CD4-positive, alpha-beta T cell (primary cell): ENCODE measurements at regions not wholly inside any gene's neighbourhood (a gene's known extent, or its start where the extent isn't known, plus 50 kb on each side); places are given as distances from the start of the nearest gene placed in this dataset.
"Not testable (repeated sequence)": the region's sequence is repeated elsewhere in the genome, so short reads cannot be mapped to it uniquely, and the experiment has no call there.

ENCODE experiments used
- ATAC-seq: fragments of 200-7000 bp; cut with Tn5 transposase; one replicate; pipeline ENCODE4 v1.10.0; 2022; ENCODE audit warnings: mild to moderate bottlenecking; ENCODE audit not compliant: poor library complexity
- CTCF ChIA-PET: fragments of 350-600 bp; sonication (Branson Sonifier 250); formaldehyde crosslinking; loops from one replicate; lab custom pipeline; 2021; ENCODE audit warnings: antibody characterized with exemption, inconsistent platforms; lab: Charles Lee
- POLR2A ChIA-PET: fragments of 350-600 bp; sonication (Branson Sonifier 250); formaldehyde crosslinking; loops from one replicate; lab custom pipeline; 2021; ENCODE audit warnings: antibody characterized with exemption, inconsistent platforms; lab: Charles Lee
- DNase-seq, 14 experiments: peaks; one replicate each; pipeline ENCODE4 v3.0.0-alpha.2; 2013 to 2020; ENCODE audit warnings: mixed read lengths in 2 of 14
- H3K27ac ChIP-seq, 2 donors: one replicate each; pipeline versions ENCODE4 v1.5.1 to v1.7.0; 2013; ENCODE audit warnings: low read length in 2 of 2, low read depth in 1 of 2, mild to moderate bottlenecking in 1 of 2
- H3K27me3 ChIP-seq, 2 experiments: 1 replicate in 1 of 2; 2 replicates in 1 of 2; pipeline versions ENCODE4 v1.6.1 to v1.7.0; 2013; ENCODE audit warnings: low read length in 2 of 2, control low read depth in 1 of 2, mild to moderate bottlenecking in 1 of 2, moderate library complexity in 1 of 2; ENCODE audit not compliant: insufficient read depth in 2 of 2, control insufficient read depth in 1 of 2
- H3K36me3 ChIP-seq: one replicate; pipeline ENCODE4 v1.6.1; 2013; ENCODE audit warnings: low read length, control low read depth; ENCODE audit not compliant: insufficient read depth
- H3K4me1 ChIP-seq: one replicate; pipeline ENCODE4 v1.6.1; 2013; ENCODE audit warnings: low read length, control low read depth; ENCODE audit not compliant: insufficient read depth
- H3K4me3 ChIP-seq: one replicate; pipeline ENCODE4 v1.5.1; 2013; ENCODE audit warnings: mild to moderate bottlenecking, low read length, moderate library complexity
- H3K9me3 ChIP-seq, 2 experiments: 1 replicate in 1 of 2; 2 replicates in 1 of 2; pipeline versions ENCODE4 v1.6.1 to v1.7.0; 2013; ENCODE audit warnings: low read length in 2 of 2, mild to moderate bottlenecking in 2 of 2, control low read depth in 1 of 2, moderate library complexity in 1 of 2; ENCODE audit not compliant: control insufficient read depth in 1 of 2, insufficient read depth in 1 of 2
- H3K27ac Mint-ChIP-seq: one replicate; pipeline ENCODE4 v1.8.0; 2020; ENCODE audit warnings: mixed read lengths
- H3K27me3 Mint-ChIP-seq: one replicate; pipeline ENCODE4 v1.8.0; 2021; ENCODE audit warnings: mixed read lengths
- H3K36me3 Mint-ChIP-seq: one replicate; pipeline ENCODE4 v1.8.0; 2021; ENCODE audit warnings: low read depth, mixed read lengths
- H3K4me1 Mint-ChIP-seq: one replicate; pipeline ENCODE4 v1.8.0; 2021; ENCODE audit warnings: low read depth, mixed read lengths
- H3K4me3 Mint-ChIP-seq: one replicate; pipeline ENCODE4 v1.8.0; 2020; ENCODE audit warnings: mild to moderate bottlenecking, mixed read lengths
- H3K9me3 Mint-ChIP-seq: one replicate; pipeline ENCODE4 v1.8.0; 2020; ENCODE audit warnings: mixed read lengths
- intact Hi-C, 2 experiments: fragments of 100-400 bp; cut with DNase I in 1 of 2; cut with micrococcal nuclease in 1 of 2; formaldehyde crosslinking; loops; one replicate each; pipeline versions ENCODE4 v1.15.1 to v1.9.0; 2023 to 2025; cut with DNase I, micrococcal nuclease
- TF ChIP-seq, protein P1 (sequence below): fragments of 200-600 bp; IDR thresholded peaks from one replicate; pipeline ENCODE4 v1.8.0; 2022; ENCODE audit warnings: antibody characterized with exemption, mild to moderate bottlenecking

DNA sequence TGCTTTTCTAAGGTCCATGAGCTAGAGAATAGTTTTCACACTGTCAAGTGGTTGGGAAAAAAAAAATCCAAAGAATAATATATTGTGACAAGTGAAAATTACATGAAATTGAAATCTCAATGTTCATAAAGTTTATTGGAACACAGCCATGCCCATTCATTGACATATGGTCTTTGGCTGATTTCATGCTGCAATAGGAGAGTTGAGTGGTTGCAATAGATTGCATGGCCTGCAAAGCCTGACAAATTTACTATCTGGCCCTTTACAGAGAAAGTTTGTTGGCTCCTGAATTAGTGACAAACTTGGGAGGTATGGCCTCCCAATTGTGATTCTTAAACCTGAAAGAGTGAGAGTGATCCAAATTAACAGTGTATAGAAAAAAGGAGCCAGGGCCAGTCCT, 115.5 kb upstream of the FAM9C start:
- POLR2A ChIA-PET, result no interaction called here
- CTCF ChIA-PET, result no interaction called here

DNA sequence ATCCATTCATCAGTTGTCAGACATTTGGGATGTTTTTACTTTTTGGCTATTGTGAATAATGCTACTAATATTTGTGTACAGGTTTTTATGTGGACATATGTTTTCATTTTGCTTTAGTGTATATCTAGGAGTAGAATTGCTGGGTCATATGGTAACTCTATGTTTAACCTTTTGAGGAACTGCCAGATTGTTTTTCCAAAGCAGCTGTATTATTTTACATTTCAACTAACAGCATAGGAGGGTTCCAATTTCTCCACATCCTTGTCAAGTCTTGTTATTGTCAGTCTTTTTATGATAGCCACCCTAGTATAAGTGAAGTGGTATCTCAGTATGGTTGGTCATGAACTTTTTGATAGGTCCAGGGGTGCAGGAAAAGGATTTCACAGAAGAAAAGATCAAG, 114.5 kb upstream of the FAM9C start:
- TF ChIP-seq, protein P1, sequence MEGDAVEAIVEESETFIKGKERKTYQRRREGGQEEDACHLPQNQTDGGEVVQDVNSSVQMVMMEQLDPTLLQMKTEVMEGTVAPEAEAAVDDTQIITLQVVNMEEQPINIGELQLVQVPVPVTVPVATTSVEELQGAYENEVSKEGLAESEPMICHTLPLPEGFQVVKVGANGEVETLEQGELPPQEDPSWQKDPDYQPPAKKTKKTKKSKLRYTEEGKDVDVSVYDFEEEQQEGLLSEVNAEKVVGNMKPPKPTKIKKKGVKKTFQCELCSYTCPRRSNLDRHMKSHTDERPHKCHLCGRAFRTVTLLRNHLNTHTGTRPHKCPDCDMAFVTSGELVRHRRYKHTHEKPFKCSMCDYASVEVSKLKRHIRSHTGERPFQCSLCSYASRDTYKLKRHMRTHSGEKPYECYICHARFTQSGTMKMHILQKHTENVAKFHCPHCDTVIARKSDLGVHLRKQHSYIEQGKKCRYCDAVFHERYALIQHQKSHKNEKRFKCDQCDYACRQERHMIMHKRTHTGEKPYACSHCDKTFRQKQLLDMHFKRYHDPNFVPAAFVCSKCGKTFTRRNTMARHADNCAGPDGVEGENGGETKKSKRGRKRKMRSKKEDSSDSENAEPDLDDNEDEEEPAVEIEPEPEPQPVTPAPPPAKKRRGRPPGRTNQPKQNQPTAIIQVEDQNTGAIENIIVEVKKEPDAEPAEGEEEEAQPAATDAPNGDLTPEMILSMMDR, result no peak
- Histone ChIP-seq H3K27ac (no peak overlapping the region), H3K4me1 (no peaks in the 10 kb centered on the region), H3K9me3 (no peaks in the 10 kb centered on the region), H3K4me3 (no peak overlapping the region), H3K36me3 (no peaks in the 10 kb centered on the region), H3K27me3 (no peaks in the 10 kb centered on the region)
- H3K4me1 Mint-ChIP-seq, result peaks cover 13% of the 10 kb centered on the region
- H3K36me3 Mint-ChIP-seq, result no peaks in the 10 kb centered on the region
- intact Hi-C loops, result no loop called here
- no peak overlapping the region for H3K4me3 Mint-ChIP-seq
- H3K9me3 Mint-ChIP-seq, result no peaks in the 10 kb centered on the region
- no peak for ATAC-seq
- ChIA-PET POLR2A (no interaction called here), CTCF (interaction anchor here (0.5 kb wide), 1 partner anchor 11 kb away, joined by 3 read pairs; no protein-coding TSS in a partner anchor)
- H3K27ac Mint-ChIP-seq, result no peak overlapping the region
- no peaks in the 10 kb centered on the region for H3K27me3 Mint-ChIP-seq
- DNase-seq, result no peak

More for the DNA sequence above, 115.5 kb upstream of the FAM9C start:
- no peak overlapping the region for H3K27ac Mint-ChIP-seq
- no peak for DNase-seq
- TF ChIP-seq, protein P1, result no peak
- ATAC-seq, result no peak
- no peaks in the 10 kb centered on the region for H3K27me3 Mint-ChIP-seq
- H3K4me1 Mint-ChIP-seq, result peaks cover 13% of the 10 kb centered on the region
- no peaks in the 10 kb centered on the region for H3K27me3 ChIP-seq
- H3K36me3 Mint-ChIP-seq, result no peaks in the 10 kb centered on the region
- no peak overlapping the region for H3K4me3 ChIP-seq
- intact Hi-C loops, result no loop called here
- no peak overlapping the region for H3K4me3 Mint-ChIP-seq
- no peaks in the 10 kb centered on the region for H3K4me1 ChIP-seq
- no peaks in the 10 kb centered on the region for H3K36me3 ChIP-seq
- no peaks in the 10 kb centered on the region for H3K9me3 ChIP-seq
- no peaks in the 10 kb centered on the region for H3K9me3 Mint-ChIP-seq
- H3K27ac ChIP-seq, result no peak overlapping the region

DNA sequence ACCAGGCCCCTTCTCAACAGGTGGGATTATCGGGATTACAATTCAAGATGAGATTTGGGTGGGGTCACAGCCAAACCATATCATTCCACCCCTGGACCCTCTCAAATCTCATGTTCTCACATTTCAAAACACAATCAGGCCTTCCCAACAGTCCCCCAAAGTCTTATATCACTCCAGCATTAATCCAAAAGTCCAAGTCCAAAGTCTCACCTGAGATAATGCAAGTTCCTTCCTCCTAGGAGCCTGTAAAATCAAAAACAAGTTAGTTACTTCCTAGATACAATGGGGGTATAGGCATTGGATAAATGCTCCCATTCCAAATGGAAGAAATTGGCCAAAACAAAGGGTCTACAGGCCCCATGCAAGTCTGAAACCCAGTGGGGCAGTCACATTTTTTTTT, 111.1 kb upstream of the FAM9C start:
- H3K27ac Mint-ChIP-seq, DNase-seq, H3K9me3 ChIP-seq, H3K27me3 Mint-ChIP-seq, H3K36me3 Mint-ChIP-seq, H3K27me3 ChIP-seq, H3K36me3 ChIP-seq, H3K4me3 ChIP-seq, POLR2A ChIA-PET, intact Hi-C loops, H3K27ac ChIP-seq, H3K9me3 Mint-ChIP-seq, ATAC-seq, H3K4me3 Mint-ChIP-seq: not testable (repeated sequence)
- peaks cover 16% of the 10 kb centered on the region for H3K4me1 ChIP-seq
- CTCF ChIA-PET, result interaction anchor here (0.7 kb wide), 1 partner anchor 44 kb away, joined by 3 read pairs; no protein-coding TSS in a partner anchor
- peaks cover 15% of the 10 kb centered on the region for H3K4me1 Mint-ChIP-seq

DNA sequence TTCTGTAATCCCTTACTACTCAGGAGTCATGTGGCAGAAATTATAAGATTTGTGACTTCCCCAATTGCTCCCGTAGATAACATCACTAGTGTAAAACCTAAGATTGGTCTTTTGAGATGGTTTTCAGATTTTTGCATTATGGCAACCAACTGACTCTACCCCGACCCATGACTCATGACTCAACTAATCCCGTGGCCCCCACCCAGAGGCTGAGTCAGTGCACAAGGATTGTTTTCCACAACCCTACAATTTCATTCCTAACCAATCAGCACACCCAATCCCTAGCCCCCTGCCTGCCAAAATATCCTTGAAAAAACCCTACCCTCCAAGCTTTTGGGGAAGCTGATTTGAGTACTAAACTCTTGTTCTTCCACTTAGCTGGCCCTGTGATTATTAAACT, 109.4 kb upstream of the FAM9C start:
- no peak overlapping the region for H3K27ac Mint-ChIP-seq
- H3K9me3 Mint-ChIP-seq, result no peaks in the 10 kb centered on the region
- DNase-seq, result no peak
- ChIA-PET POLR2A (no interaction called here), CTCF (interaction anchor here (0.7 to 1.0 kb wide), 2 partner anchors 61 to 335 kb away, joined by 3 read pairs; no protein-coding TSS in a partner anchor)
- TF ChIP-seq, protein P1, result no peak
- H3K27me3 Mint-ChIP-seq, result no peaks in the 10 kb centered on the region
- intact Hi-C loops, result loop anchor here in 1 of 2 experiments (5.0 kb wide), 2 partner anchors 61 to 201 kb away; no protein-coding TSS in a partner anchor
- Histone ChIP-seq H3K4me3 (no peak overlapping the region), H3K27ac (no peak overlapping the region), H3K27me3 (no peaks in the 10 kb centered on the region), H3K4me1 (peaks cover 16% of the 10 kb centered on the region), H3K9me3 (no peaks in the 10 kb centered on the region), H3K36me3 (no peaks in the 10 kb centered on the region)
- H3K4me3 Mint-ChIP-seq, result no peak overlapping the region
- peaks cover 5% of the 10 kb centered on the region for H3K36me3 Mint-ChIP-seq
- no peak for ATAC-seq
- H3K4me1 Mint-ChIP-seq, result peaks cover 15% of the 10 kb centered on the region
